H9 (cell line): ENCODE measurements at regions not wholly inside any gene's neighbourhood (a gene's known extent, or its start where the extent isn't known, plus 50 kb on each side); places are given as distances from the start of the nearest gene placed in this dataset.

Experiments
- DNase-seq: peaks from one replicate; pipeline ENCODE4 v3.0.0-alpha.2; 2017
- H2AFZ ChIP-seq: one replicate; pipeline ENCODE4 v1.6.1; 2013; ENCODE audit warnings: mild to moderate bottlenecking, low read length, control low read depth, moderate library complexity
- H2AK5ac ChIP-seq: 2 replicates; pipeline ENCODE4 v1.6.1; 2013; ENCODE audit warnings: low read length, control low read depth, mixed read lengths; ENCODE audit not compliant: insufficient read length
- H2BK120ac ChIP-seq: one replicate; pipeline ENCODE4 v1.6.1; 2013; ENCODE audit warnings: low read depth, mild to moderate bottlenecking, low read length, control low read depth, inconsistent platforms; ENCODE audit not compliant: poor library complexity, severe bottlenecking
- H2BK12ac ChIP-seq: 2 replicates; pipeline ENCODE4 v1.6.1; 2013; ENCODE audit warnings: low read length, control low read depth, mixed read lengths, low read depth; ENCODE audit not compliant: insufficient read length
- H2BK15ac ChIP-seq: 2 replicates; pipeline ENCODE4 v1.6.1; 2013; ENCODE audit warnings: low read depth, low read length, control low read depth
- H2BK20ac ChIP-seq: one replicate; pipeline ENCODE4 v1.6.1; 2013; ENCODE audit warnings: low read depth, mild to moderate bottlenecking, low read length, control low read depth, inconsistent platforms; ENCODE audit not compliant: poor library complexity, severe bottlenecking
- H2BK5ac ChIP-seq: 2 replicates; pipeline ENCODE4 v1.6.1; 2013; ENCODE audit warnings: low read length, control low read depth, mixed read lengths; ENCODE audit not compliant: insufficient read length
- H3K14ac ChIP-seq: 2 replicates; pipeline ENCODE4 v1.6.1; 2013; ENCODE audit warnings: low read length, control low read depth; ENCODE audit not compliant: insufficient read depth
- H3K18ac ChIP-seq: 2 replicates; pipeline ENCODE4 v1.6.1; 2013; ENCODE audit warnings: low read depth, mild to moderate bottlenecking, mixed read lengths, low read length, control low read depth; ENCODE audit not compliant: insufficient read length
- H3K23ac ChIP-seq: 2 replicates; pipeline ENCODE4 v1.6.1; 2013; ENCODE audit warnings: low read length, control low read depth, mixed read lengths, low read depth; ENCODE audit not compliant: insufficient read length
- H3K23me2 ChIP-seq: 2 replicates; pipeline ENCODE4 v1.6.1; 2013; ENCODE audit warnings: low read depth, mild to moderate bottlenecking, mixed read lengths, low read length, control low read depth; ENCODE audit not compliant: insufficient read length, poor library complexity, severe bottlenecking
- H3K27ac ChIP-seq: 2 replicates; pipeline ENCODE4 v1.5.1; 2013; ENCODE audit warnings: low read length, control low read depth, mixed read lengths, low read depth; ENCODE audit not compliant: insufficient read length
- H3K27me3 ChIP-seq: 2 replicates; pipeline ENCODE4 v1.6.1; 2013; ENCODE audit warnings: low read length, control low read depth, inconsistent platforms; ENCODE audit not compliant: insufficient read depth
- H3K4ac ChIP-seq: 2 replicates; pipeline ENCODE4 v1.6.1; 2013; ENCODE audit warnings: low read depth, mild to moderate bottlenecking, control low read depth, inconsistent platforms, low read length, moderate library complexity
- H3K4me1 ChIP-seq: 2 replicates; pipeline ENCODE4 v1.6.1; 2013; ENCODE audit warnings: low read length, control low read depth, inconsistent platforms; ENCODE audit not compliant: insufficient read depth
- H3K4me2 ChIP-seq: 2 replicates; pipeline ENCODE4 v1.6.1; 2013; ENCODE audit warnings: low read length, control low read depth, mixed read lengths; ENCODE audit not compliant: insufficient read length, insufficient read depth
- H3K56ac ChIP-seq: 2 replicates; pipeline ENCODE4 v1.6.1; 2013; ENCODE audit warnings: low read depth, mild to moderate bottlenecking, mixed read lengths, low read length, control low read depth; ENCODE audit not compliant: insufficient read length
- H3K79me1 ChIP-seq: 2 replicates; pipeline ENCODE4 v1.6.1; 2013; ENCODE audit warnings: low read depth, mild to moderate bottlenecking, moderate library complexity, low read length, control low read depth, inconsistent platforms; ENCODE audit not compliant: insufficient read depth, poor library complexity, severe bottlenecking
- H3K79me2 ChIP-seq: 2 replicates; pipeline ENCODE4 v1.6.1; 2013; ENCODE audit warnings: low read length, control low read depth, inconsistent platforms; ENCODE audit not compliant: insufficient read depth
- H3K9ac ChIP-seq: 2 replicates; pipeline ENCODE4 v1.6.1; 2013; ENCODE audit warnings: low read length, control low read depth, mixed read lengths; ENCODE audit not compliant: insufficient read length; ENCODE audit errors: extremely low read depth
- H3K9me3 ChIP-seq: one replicate; pipeline ENCODE4 v1.6.1; 2013; ENCODE audit warnings: low read depth, low read length, inconsistent platforms; ENCODE audit not compliant: control insufficient read depth
- H3T11ph ChIP-seq: one replicate; pipeline ENCODE4 v1.6.1; 2013; ENCODE audit warnings: mild to moderate bottlenecking, low read length, control low read depth, inconsistent platforms
- H4K20me1 ChIP-seq: one replicate; pipeline ENCODE4 v1.6.1; 2013; ENCODE audit not compliant: control insufficient read depth, insufficient read length, insufficient read depth
- H4K5ac ChIP-seq: 2 replicates; pipeline ENCODE4 v1.6.1; 2013; ENCODE audit warnings: low read depth, mild to moderate bottlenecking, mixed read lengths, low read length, control low read depth; ENCODE audit not compliant: insufficient read length
- H4K8ac ChIP-seq: replicated peaks from 2 replicates; pipeline ENCODE4 v1.6.1; 2013; ENCODE audit warnings: low read length, control low read depth, mixed read lengths, low read depth; ENCODE audit not compliant: insufficient read length
- H4K91ac ChIP-seq: 2 replicates; pipeline ENCODE4 v1.6.1; 2013; ENCODE audit warnings: low read depth, mild to moderate bottlenecking, moderate library complexity, mixed read lengths, low read length, control low read depth; ENCODE audit not compliant: insufficient read length
- H3K27ac Mint-ChIP-seq, 3 experiments: 2 replicates in 2 of 3; 3 replicates in 1 of 3; pipeline ENCODE4 v1.8.0; 2020 to 2021; ENCODE audit warnings: mixed read lengths in 3 of 3, mild to moderate bottlenecking in 1 of 3, moderate library complexity in 1 of 3
- H3K27me3 Mint-ChIP-seq: 2 replicates; pipeline ENCODE4 v1.8.0; 2021; ENCODE audit warnings: low read depth, mild to moderate bottlenecking, moderate library complexity, mixed read lengths
- H3K36me3 Mint-ChIP-seq, 3 experiments: 2 replicates in 2 of 3; 3 replicates in 1 of 3; pipeline ENCODE4 v1.8.0; 2020 to 2021; ENCODE audit warnings: low read depth in 3 of 3, mixed read lengths in 3 of 3; ENCODE audit not compliant: insufficient read depth in 1 of 3
- H3K4me1 Mint-ChIP-seq, 2 experiments: 2 replicates each; pipeline ENCODE4 v1.8.0; 2020; ENCODE audit warnings: mixed read lengths in 2 of 2
- H3K4me3 Mint-ChIP-seq, 2 experiments: 2 replicates in 1 of 2; 3 replicates in 1 of 2; pipeline ENCODE4 v1.8.0; 2020 to 2021; ENCODE audit warnings: mild to moderate bottlenecking in 2 of 2, mixed read lengths in 2 of 2, moderate library complexity in 1 of 2
- H3K9me3 Mint-ChIP-seq, 2 experiments: 2 replicates in 1 of 2; 3 replicates in 1 of 2; pipeline ENCODE4 v1.8.0; 2020; ENCODE audit warnings: mild to moderate bottlenecking in 2 of 2, mixed read lengths in 2 of 2, moderate library complexity in 1 of 2
- WGBS: extraction: QIAGEN DNeasy Blood & Tissue Kit; methylation state at CpG from one replicate; pipeline ENCODE4 v1.1.7; 2013; ENCODE audit warnings: missing lambda C conversion rate, low lambda C conversion rate, mixed read lengths; ENCODE audit not compliant: insufficient read length; ENCODE audit errors: extremely low coverage; 5-methylcytosine and 5-hydroxymethylcytosine counted together
- TF ChIP-seq, protein P1 (sequence below): fragments of 200-600 bp; sonication (generic); conservative IDR thresholded peaks from 3 replicates; pipeline ENCODE4 v1.8.0; 2021; ENCODE audit warnings: antibody characterized with exemption, mild to moderate bottlenecking

- no CpG with 5 or more reads among the region's 3 CpGs for WGBS
- H4K5ac ChIP-seq, result no peak overlapping the region
- H4K8ac ChIP-seq, result no peak overlapping the region
- H3K27me3 Mint-ChIP-seq, result no peaks in the 10 kb centered on the region
- no peak overlapping the region for H2BK20ac ChIP-seq
- no peak overlapping the region for H2BK5ac ChIP-seq
- TF ChIP-seq, protein P1, sequence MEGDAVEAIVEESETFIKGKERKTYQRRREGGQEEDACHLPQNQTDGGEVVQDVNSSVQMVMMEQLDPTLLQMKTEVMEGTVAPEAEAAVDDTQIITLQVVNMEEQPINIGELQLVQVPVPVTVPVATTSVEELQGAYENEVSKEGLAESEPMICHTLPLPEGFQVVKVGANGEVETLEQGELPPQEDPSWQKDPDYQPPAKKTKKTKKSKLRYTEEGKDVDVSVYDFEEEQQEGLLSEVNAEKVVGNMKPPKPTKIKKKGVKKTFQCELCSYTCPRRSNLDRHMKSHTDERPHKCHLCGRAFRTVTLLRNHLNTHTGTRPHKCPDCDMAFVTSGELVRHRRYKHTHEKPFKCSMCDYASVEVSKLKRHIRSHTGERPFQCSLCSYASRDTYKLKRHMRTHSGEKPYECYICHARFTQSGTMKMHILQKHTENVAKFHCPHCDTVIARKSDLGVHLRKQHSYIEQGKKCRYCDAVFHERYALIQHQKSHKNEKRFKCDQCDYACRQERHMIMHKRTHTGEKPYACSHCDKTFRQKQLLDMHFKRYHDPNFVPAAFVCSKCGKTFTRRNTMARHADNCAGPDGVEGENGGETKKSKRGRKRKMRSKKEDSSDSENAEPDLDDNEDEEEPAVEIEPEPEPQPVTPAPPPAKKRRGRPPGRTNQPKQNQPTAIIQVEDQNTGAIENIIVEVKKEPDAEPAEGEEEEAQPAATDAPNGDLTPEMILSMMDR, result no peak
- H3K79me2 ChIP-seq, result no peaks in the 10 kb centered on the region
- no peaks in the 10 kb centered on the region for H3K27me3 ChIP-seq
- H2BK12ac ChIP-seq, result no peak overlapping the region
- no peak overlapping the region for H3K4me2 ChIP-seq
- H3K4me1 Mint-ChIP-seq, result no peaks in the 10 kb centered on the region
- no peaks in the 10 kb centered on the region for H3K9me3 ChIP-seq
- no peak overlapping the region for H3K27ac ChIP-seq
- H2BK120ac ChIP-seq, result no peak overlapping the region
- H3K9me3 Mint-ChIP-seq, result no peaks in the 10 kb centered on the region
- no peaks in the 10 kb centered on the region for H3K36me3 Mint-ChIP-seq
- H3K56ac ChIP-seq, result no peak overlapping the region
- H3K18ac ChIP-seq, result no peak overlapping the region
- no peak for DNase-seq
- H3K4me1 ChIP-seq, result no peaks in the 10 kb centered on the region
- H2AFZ ChIP-seq, result no peak overlapping the region
- H3K4ac ChIP-seq, result no peak overlapping the region
- H3K23me2 ChIP-seq, result no peaks in the 10 kb centered on the region
- H4K20me1 ChIP-seq, result no peaks in the 10 kb centered on the region
- no peak overlapping the region for H3K23ac ChIP-seq
- H3K4me3 Mint-ChIP-seq, result no peak overlapping the region
- H3K27ac Mint-ChIP-seq, result no peak overlapping the region
- no peak overlapping the region for H3K14ac ChIP-seq
- H4K91ac ChIP-seq, result no peak overlapping the region
- H3K9ac ChIP-seq, result no peak overlapping the region
- no peak overlapping the region for H2AK5ac ChIP-seq
- no peak overlapping the region for H3T11ph ChIP-seq
- no peak overlapping the region for H2BK15ac ChIP-seq
- H3K79me1 ChIP-seq, result no peaks in the 10 kb centered on the region
These were observed 638.8 kb upstream of the WWC1 start for GRCh38 chr5:167652690-167653089.
